HL-60 (cell line): ENCODE measurements at regions not wholly inside any gene's neighbourhood (a gene's known extent, or its start where the extent isn't known, plus 50 kb on each side); places are given as distances from the start of the nearest gene placed in this dataset.

Experiments used
- CTCF ChIP-seq: IDR thresholded peaks from one replicate; pipeline ENCODE4 v1.5.1; 2011; ENCODE audit warnings: low read length, control low read depth, inconsistent platforms; ENCODE audit not compliant: insufficient read depth
- GABPA ChIP-seq: IDR thresholded peaks from 2 replicates; pipeline ENCODE4 v1.6.1; 2012; ENCODE audit warnings: low read depth
- POLR2AphosphoS5 ChIP-seq: IDR thresholded peaks from 2 replicates; pipeline ENCODE4 v1.6.1; 2012; ENCODE audit warnings: low read depth
- REST ChIP-seq: IDR thresholded peaks from 2 replicates; pipeline ENCODE4 v1.6.1; 2012; ENCODE audit warnings: low read depth; ENCODE audit not compliant: insufficient replicate concordance
- SPI1 ChIP-seq: IDR thresholded peaks from 2 replicates; pipeline ENCODE4 v1.6.1; 2012; ENCODE audit warnings: low read depth, mild to moderate bottlenecking, borderline replicate concordance

- no peak for TF ChIP-seq POLR2AphosphoS5
- no peak for TF ChIP-seq CTCF
- TF ChIP-seq GABPA: no peak
- no peak for TF ChIP-seq SPI1
- no peak for TF ChIP-seq REST
Observed at GRCh38 chr12:17778242-17778641, 311.8 kb downstream of the RERGL start.
